Stomach (tissue), 8 donors: ENCODE measurements at regions not wholly inside any gene's neighbourhood (a gene's known extent, or its start where the extent isn't known, plus 50 kb on each side); places are given as distances from the start of the nearest gene placed in this dataset.

Experiments
- DNase-seq, 2 donors: peaks; one replicate each; pipeline versions ENCODE4 v3.0.0 to v3.0.0-alpha.2; 2013 to 2019
- H3K27ac ChIP-seq, 5 donors: fragments of 200-600 bp in 4 of 5; sonication (generic) in 4 of 5; one replicate each; pipeline ENCODE4 v1.5.1; 2013 to 2019; ENCODE audit warnings: mild to moderate bottlenecking in 1 of 5, moderate library complexity in 1 of 5
- H3K27me3 ChIP-seq, 3 donors: fragments of 200-600 bp; sonication (generic); one replicate each; pipeline ENCODE4 v1.5.1; 2017 to 2019; ENCODE audit warnings: mixed run types in 1 of 3
- H3K36me3 ChIP-seq, 4 donors: fragments of 200-600 bp; sonication (generic); 1 replicate in 3 of 4; 2 replicates in 1 of 4; pipeline ENCODE4 v1.5.1; 2016 to 2019
- H3K4me1 ChIP-seq, 4 donors: fragments of 200-600 bp; sonication (generic); one replicate each; pipeline ENCODE4 v1.5.1; 2016 to 2019
- H3K4me3 ChIP-seq, 4 donors: fragments of 200-600 bp; sonication (generic) in 3 of 4; one replicate each; pipeline ENCODE4 v1.5.1; 2016 to 2019; ENCODE audit warnings: mild to moderate bottlenecking in 1 of 4
- H3K9me3 ChIP-seq, 4 donors: fragments of 200-600 bp; sonication (generic); one replicate each; pipeline ENCODE4 v1.5.1; 2016 to 2019
- EP300 ChIP-seq: sonication (generic); formaldehyde crosslinking; IDR thresholded peaks from one replicate; pipeline ENCODE4 v1.6.1; 2017; ENCODE audit warnings: antibody characterized with exemption
- POLR2A ChIP-seq, 4 donors: fragments of 450-650 bp; IDR thresholded peaks; one replicate each; pipeline ENCODE4 v1.6.1; 2016; ENCODE audit warnings: antibody characterized with exemption in 4 of 4, control low read depth in 2 of 4, mild to moderate bottlenecking in 1 of 4, moderate library complexity in 1 of 4
- POLR2AphosphoS5 ChIP-seq, 3 donors: sonication (generic); formaldehyde crosslinking; IDR thresholded peaks; one replicate each; pipeline ENCODE4 v1.6.1; 2016; ENCODE audit warnings: antibody characterized with exemption in 3 of 3
- WGBS, 5 donors: extraction: QIAGEN DNeasy Blood & Tissue Kit in 3 of 5; methylation state at CpG; one replicate each; pipeline versions ENCODE4 v1.1.5 to v1.1.7; 2013 to 2018; 5-methylcytosine and 5-hydroxymethylcytosine counted together
- intact Hi-C: fragments of 100-400 bp; cut with DNase I; formaldehyde crosslinking; loops from one replicate; pipeline ENCODE4 v1.15.1; 2023; ENCODE audit warnings: low total_unique reads
- TF ChIP-seq, protein P1 (sequence below), 7 experiments: fragments of 450-650 bp in 4 of 7; fragments of 200-600 bp in 3 of 7; sonication (generic) in 3 of 7; IDR thresholded peaks; one replicate each; pipeline ENCODE4 v1.5.1; 2016 to 2019; ENCODE audit warnings: antibody characterized with exemption in 7 of 7, control low read depth in 2 of 7, mild to moderate bottlenecking in 1 of 7
- donor health status: healthy with polysubstance abuse.
- donor health status: Bipolar disorder and iron deficiency.
- donor health status: healthy.

- TF ChIP-seq POLR2A (IDR thresholded peaks at IDR 0.05) = no peak
- TF ChIP-seq POLR2AphosphoS5 (IDR thresholded peaks at IDR 0.05) = no peak
- no peak for TF ChIP-seq EP300
- TF ChIP-seq, protein P1, sequence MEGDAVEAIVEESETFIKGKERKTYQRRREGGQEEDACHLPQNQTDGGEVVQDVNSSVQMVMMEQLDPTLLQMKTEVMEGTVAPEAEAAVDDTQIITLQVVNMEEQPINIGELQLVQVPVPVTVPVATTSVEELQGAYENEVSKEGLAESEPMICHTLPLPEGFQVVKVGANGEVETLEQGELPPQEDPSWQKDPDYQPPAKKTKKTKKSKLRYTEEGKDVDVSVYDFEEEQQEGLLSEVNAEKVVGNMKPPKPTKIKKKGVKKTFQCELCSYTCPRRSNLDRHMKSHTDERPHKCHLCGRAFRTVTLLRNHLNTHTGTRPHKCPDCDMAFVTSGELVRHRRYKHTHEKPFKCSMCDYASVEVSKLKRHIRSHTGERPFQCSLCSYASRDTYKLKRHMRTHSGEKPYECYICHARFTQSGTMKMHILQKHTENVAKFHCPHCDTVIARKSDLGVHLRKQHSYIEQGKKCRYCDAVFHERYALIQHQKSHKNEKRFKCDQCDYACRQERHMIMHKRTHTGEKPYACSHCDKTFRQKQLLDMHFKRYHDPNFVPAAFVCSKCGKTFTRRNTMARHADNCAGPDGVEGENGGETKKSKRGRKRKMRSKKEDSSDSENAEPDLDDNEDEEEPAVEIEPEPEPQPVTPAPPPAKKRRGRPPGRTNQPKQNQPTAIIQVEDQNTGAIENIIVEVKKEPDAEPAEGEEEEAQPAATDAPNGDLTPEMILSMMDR (IDR thresholded peaks at IDR 0.05) = no peak
- intact Hi-C loops = no loop called here
- Histone ChIP-seq H3K4me3 (no peak overlapping the region), H3K4me1 (no peaks in the 10 kb centered on the region), H3K36me3 (no peaks in the 10 kb centered on the region), H3K27ac (no peak overlapping the region), H3K9me3 (peaks cover 0 to 23% (median 17%) of the 10 kb centered on the region in 4 donors), H3K27me3 (peaks cover 0 to 19% (median 0%) of the 10 kb centered on the region in 3 donors)
- DNase-seq = no peak
- 52 to 79% (median 70%) methylated on average over 2 of the region's 2 CpGs for WGBS, 5 donors
Observed at GRCh38 chr19:31641591-31641990, 292.4 kb upstream of the TSHZ3 start.

- no peak for DNase-seq
- TF ChIP-seq, protein P1 (IDR thresholded peaks at IDR 0.05) = no peak
- TF ChIP-seq EP300 (no peak), POLR2AphosphoS5 (IDR thresholded peaks at IDR 0.05) (no peak), POLR2A (IDR thresholded peaks at IDR 0.05) (no peak)
- H3K4me1 ChIP-seq = no peaks in the 10 kb centered on the region
- 73 to 75% (median 73%) methylated on average over 9 of the region's 9 CpGs for WGBS, 5 donors
- H3K27me3 ChIP-seq = no peaks in the 10 kb centered on the region
- no peak overlapping the region for H3K27ac ChIP-seq
- intact Hi-C loops = no loop called here
- H3K4me3 ChIP-seq = no peak overlapping the region
- no peaks in the 10 kb centered on the region for H3K36me3 ChIP-seq
- peaks cover 0 to 21% (median 19%) of the 10 kb centered on the region in 4 donors for H3K9me3 ChIP-seq
Observed at GRCh38 chr19:31648347-31648746, 299.1 kb upstream of the TSHZ3 start.

DNA sequence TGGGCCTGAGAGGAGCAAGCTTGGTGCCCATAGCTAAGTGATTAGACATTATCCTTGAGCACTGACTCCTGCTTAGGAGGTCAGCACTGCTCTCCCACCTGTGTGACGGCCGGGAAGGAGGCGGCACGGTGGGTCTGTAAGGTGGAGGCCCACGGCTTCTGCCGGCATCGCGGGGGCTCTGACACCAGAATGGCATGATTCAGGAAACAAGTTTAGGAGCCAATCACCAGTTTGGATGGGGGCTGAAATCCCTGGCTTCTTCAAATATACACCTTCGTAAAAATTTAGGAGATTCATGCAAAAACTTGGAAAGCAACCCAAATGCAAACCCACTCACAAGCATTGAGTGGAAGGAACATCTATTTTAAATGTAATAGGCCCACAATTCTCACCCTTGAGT is 307.3 kb upstream of the TSHZ3 start:
- Histone ChIP-seq H3K4me3 (no peak overlapping the region), H3K4me1 (no peaks in the 10 kb centered on the region), H3K9me3 (no peaks in the 10 kb centered on the region), H3K27ac (no peak overlapping the region), H3K36me3 (no peaks in the 10 kb centered on the region), H3K27me3 (peaks cover 0 to 16% (median 0%) of the 10 kb centered on the region in 3 donors)
- no peak for TF ChIP-seq POLR2A (IDR thresholded peaks at IDR 0.05)
- TF ChIP-seq EP300 = no peak
- TF ChIP-seq, protein P1 (IDR thresholded peaks at IDR 0.05) = no peak
- no peak for TF ChIP-seq POLR2AphosphoS5 (IDR thresholded peaks at IDR 0.05)
- 89 to 95% (median 93%) methylated on average over 9 of the region's 9 CpGs for WGBS, 5 donors
- intact Hi-C loops = no loop called here
- no peak for DNase-seq

- peaks cover 0 to 16% (median 0%) of the 10 kb centered on the region in 3 donors for H3K27me3 ChIP-seq
- TF ChIP-seq POLR2A (IDR thresholded peaks at IDR 0.05) (no peak), POLR2AphosphoS5 (IDR thresholded peaks at IDR 0.05) (no peak)
- TF ChIP-seq, protein P1 (IDR thresholded peaks at IDR 0.05) = no peak
- 61 to 75% (median 66%) methylated on average over 6 of the region's 6 CpGs for WGBS, 5 donors
- no peak overlapping the region for H3K27ac ChIP-seq
- H3K36me3 ChIP-seq = no peaks in the 10 kb centered on the region
- no peaks in the 10 kb centered on the region for H3K4me1 ChIP-seq
- intact Hi-C loops = no loop called here
- no peak for DNase-seq
- no peak overlapping the region for H3K4me3 ChIP-seq
- H3K9me3 ChIP-seq = no peaks in the 10 kb centered on the region
Observed at GRCh38 chr19:31658993-31659896, 310.0 kb upstream of the TSHZ3 start.
